AML-193 (cell line): ENCODE measurements at regions not wholly inside any gene's neighbourhood (a gene's known extent, or its start where the extent isn't known, plus 50 kb on each side); places are given as distances from the start of the nearest gene placed in this dataset.
A peak's percentile ranks its signal among the peaks of the same experiment; 100 is the strongest.

ENCODE experiments used
- DNase-seq, 2 experiments: peaks; one replicate each; lab custom pipeline; 2025; lab: John Stamatoyannopoulos, UW

- DNase-seq = no peak
Observed at GRCh38 chr16:6143020-6143419, 1045.4 kb upstream of the EEF2KMT start.

DNA sequence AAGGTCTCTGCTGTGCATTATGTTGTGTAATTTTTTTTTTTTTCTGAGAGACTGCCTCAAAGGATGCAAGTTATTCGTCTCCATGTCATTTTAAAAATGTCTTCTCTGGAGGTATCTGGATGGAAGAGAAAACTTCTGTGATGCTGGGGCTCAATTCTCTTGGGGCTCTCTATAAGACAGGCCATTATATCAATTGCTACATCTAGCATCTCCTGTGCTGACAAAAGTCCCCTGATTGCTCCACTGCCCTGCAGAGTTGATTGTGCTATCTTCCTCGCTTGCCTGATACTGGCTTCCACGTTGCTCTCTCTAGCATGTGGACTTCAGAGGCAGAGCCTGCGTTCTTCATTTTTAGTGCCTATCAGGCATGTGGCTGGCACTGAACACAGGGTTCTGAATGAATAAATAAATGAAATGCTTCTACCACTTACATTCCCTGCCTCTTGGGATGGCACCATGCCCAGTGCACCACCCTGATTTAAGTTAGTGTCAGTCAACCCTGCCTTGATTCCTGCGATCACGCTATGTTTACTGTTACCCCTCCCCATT is 1035.5 kb upstream of the EEF2KMT start:
- DNase-seq = no peak

DNA sequence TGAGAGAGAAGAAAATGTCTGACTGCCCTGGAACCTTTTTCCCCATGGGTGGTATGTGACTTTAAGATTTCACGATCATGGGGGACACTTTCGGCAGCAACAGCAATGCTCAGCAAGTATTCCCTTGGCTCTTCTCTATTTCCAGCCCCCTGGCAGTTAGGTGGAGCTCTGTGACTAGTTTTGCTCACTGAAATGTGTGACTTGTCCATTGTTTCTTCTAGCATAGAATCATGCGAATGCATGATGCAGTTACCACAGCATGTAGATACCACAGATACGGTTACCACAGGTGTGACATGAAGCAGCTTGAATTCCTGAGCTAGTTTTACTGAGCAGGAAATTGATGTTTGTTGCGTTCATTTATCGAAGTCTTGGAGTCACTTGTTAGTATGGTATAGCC is 1034.5 kb upstream of the EEF2KMT start:
- no peak for DNase-seq

GRCh38 chr16:6131526-6132050 is 1034.0 kb upstream of the EEF2KMT start:
- no peak for DNase-seq

- DNase-seq = no peak
Observed at GRCh38 chr16:6125483-6126259, 1028.1 kb upstream of the EEF2KMT start.

- no peak for DNase-seq
Observed at GRCh38 chr16:6124136-6124535, 1026.5 kb upstream of the EEF2KMT start.

DNA sequence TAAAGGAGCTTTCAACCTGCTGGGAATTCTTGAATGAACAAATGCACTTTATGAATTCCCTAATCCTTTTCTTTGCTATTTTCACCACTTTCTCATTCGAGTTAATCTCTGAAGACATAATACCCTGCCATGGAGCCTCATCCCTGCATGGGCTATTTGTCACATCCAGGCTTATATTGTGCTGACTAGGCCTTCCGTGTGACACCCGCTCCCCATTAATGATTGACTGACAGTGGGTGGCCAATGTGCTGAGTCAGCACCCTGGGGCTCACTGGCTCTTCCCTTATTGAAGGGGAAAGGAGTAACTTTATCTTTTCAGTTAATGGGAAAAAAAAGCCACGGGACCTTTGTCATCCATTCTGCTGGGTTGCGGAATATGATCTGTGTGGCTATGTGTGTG is 1024.8 kb upstream of the EEF2KMT start:
- DNase-seq = no peak

DNA sequence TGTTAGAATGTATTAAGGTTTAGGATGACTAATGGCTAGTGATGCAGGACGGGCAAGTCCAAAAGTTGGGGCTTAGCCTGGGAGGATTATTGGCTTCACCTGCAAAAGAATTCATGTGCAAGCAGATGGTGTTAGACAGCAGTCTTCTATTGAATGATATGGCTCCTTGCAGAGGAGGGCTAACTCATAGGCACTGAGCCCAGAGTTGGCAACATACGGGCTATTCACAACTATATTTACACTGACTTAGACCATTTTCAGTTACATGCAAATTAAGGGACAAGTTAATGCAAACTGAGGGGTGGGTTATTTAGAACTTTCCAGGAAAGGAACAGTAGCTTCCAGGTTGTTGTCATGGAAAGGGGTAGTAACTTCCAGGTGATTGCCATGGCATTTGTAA is 1017.1 kb upstream of the EEF2KMT start:
- DNase-seq = no peak

GRCh38 chr16:6113749-6114148 is 1016.2 kb upstream of the EEF2KMT start:
- no peak for DNase-seq

- no peak for DNase-seq
Observed at GRCh38 chr16:6112700-6113099, 1015.1 kb upstream of the EEF2KMT start.

DNA sequence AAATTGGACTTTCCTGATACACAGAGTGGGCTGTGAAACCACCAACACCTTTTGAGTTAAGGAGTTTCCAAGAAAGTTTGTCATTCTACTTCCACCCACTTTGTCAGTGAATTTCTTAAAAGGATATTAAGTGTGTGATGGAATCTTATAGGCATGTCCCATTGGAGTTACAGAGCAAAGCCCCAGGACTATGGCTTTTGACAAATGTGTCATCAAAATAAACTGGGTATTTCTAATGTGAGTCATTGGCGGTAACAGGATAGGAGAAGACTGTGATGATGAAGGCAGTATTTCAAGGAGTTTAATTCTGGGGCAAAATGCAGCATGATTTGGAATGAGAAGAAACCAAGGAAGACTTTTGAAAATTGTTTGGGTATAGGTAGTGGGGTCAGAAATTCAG is 1013.8 kb upstream of the EEF2KMT start:
- no peak for DNase-seq

DNA sequence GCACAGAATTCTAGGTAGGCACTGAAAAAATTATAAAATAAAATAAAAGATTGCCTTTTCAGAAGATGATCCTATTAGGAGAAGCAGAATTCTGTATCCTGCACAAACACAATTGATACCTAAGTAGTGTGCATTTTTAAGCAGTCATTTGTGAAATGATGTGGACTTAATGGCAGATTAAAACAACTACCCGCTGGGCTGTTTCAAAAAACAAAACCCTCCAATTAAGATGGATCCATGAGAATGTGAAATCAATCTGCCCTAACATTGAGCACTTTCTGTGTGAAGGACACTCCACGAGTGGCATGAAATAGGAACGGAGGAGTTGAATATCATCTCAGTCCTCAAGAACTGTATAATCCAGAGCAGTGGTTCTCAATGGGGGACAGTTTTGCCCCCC is 1012.8 kb upstream of the EEF2KMT start:
- no peak for DNase-seq

- DNase-seq = no peak
Observed at GRCh38 chr16:6106061-6106460, 1008.5 kb upstream of the EEF2KMT start.

- DNase-seq = no peak
Observed at GRCh38 chr16:6105115-6105514, 1007.5 kb upstream of the EEF2KMT start.

- no peak for DNase-seq
Observed at GRCh38 chr16:6104428-6104827, 1006.8 kb upstream of the EEF2KMT start.

DNA sequence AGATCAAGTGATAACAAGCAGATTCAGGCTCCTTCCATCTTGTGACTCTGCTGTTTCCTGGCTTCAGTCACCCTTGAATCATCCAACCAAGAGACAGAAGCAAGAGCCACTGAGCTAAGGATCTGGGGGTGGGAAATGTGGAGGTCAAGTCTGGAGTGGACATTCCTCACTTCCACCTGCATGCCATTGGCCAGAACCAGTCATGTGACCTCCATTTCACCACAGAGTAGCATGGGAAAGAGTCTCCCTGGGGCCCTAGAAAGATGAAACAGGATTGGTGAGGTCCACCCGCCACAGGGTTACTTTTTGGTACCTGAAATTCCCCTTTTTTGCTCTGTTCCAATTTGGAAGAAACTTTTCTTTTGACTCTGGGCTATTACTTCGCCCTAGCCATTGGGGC is 1006.0 kb upstream of the EEF2KMT start:
- DNase-seq = no peak

- no peak for DNase-seq
Observed at GRCh38 chr16:6099102-6099501, 1001.5 kb upstream of the EEF2KMT start.

- no peak for DNase-seq
Observed at GRCh38 chr16:6096931-6097670, 999.5 kb upstream of the EEF2KMT start.

DNA sequence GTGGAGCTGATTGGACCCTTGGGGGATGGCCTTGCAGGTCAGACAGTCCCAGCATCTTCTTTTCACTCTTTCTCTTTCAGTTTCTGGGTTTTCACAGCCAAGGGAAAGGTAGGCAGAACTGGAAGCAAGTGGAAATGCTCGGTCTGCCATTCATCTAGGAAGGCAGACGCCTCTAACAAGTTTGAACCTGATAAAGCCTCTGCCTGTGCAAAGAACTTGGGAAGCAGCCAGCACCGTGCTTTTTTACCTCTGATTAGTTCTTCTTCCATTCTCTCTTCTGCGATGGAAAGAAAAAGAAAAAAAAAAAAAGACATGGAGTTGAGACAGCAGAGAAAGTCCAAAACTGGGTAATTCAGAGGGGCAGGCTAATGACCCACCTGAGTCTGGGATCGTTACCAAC is 997.8 kb upstream of the EEF2KMT start:
- DNase-seq = no peak

- no peak for DNase-seq
Observed at GRCh38 chr16:6091021-6091420, 993.4 kb upstream of the EEF2KMT start.

DNA sequence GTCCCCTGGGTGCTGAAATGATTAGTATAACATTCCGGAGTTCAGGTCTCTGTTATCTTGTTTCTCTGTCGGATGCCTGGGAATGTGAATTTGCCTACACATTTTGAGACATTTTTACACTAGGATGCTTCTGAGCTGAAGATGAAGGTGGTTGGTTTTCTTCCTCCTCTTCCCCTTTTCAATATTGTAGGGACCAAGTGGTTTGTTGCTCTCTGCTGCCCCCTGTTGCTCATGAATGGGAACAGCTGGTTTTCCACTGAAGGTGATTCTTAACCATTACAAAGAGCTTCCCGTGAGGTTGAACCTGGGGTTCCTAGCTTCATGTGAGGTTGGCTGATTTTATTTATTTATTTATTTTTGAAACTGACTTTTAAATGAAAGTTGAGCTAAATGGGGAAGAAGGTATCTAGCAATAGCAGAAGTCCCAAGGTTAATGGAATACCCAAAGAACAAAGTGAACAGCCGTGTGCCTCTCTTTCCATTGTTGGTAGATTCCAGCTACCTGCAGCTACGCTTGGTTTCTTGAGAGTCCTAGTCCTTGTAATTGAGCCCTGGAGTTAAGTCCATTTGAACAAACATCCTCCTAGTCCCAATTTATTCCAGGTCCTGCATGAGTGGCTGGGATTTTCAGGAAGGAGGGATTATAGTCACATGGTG is 983.9 kb upstream of the EEF2KMT start:
- DNase-seq = peak; percentile 21 to 25

GRCh38 chr16:6076631-6077030 is 979.0 kb upstream of the EEF2KMT start:
- DNase-seq = no peak

DNA sequence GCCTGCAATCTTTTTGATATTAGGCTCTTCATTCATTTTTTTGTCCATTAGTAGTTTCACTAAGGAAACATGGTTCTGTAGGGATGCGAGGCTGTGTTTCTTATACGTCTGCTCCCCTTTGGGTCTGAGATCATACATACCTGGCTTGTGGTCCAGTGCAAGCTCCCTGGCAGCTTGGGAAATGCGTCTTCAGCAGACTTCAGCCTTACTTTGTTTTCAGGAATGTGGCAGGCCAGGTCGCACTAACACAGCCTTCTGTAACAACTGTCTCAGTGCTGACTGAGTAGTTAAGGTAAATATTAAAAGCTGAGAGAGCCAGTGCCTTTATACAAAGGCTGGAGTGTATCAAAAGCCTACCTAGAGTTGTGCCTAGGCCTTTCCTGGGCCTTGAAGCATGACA is 970.5 kb upstream of the EEF2KMT start:
- DNase-seq = no peak
